ENCODE measurements at regions not wholly inside any gene's neighbourhood (a gene's known extent, or its start where the extent isn't known, plus 50 kb on each side); places are given as distances from the start of the nearest gene placed in this dataset.
A peak's percentile ranks its signal among the peaks of the same experiment; 100 is the strongest.

DNA sequence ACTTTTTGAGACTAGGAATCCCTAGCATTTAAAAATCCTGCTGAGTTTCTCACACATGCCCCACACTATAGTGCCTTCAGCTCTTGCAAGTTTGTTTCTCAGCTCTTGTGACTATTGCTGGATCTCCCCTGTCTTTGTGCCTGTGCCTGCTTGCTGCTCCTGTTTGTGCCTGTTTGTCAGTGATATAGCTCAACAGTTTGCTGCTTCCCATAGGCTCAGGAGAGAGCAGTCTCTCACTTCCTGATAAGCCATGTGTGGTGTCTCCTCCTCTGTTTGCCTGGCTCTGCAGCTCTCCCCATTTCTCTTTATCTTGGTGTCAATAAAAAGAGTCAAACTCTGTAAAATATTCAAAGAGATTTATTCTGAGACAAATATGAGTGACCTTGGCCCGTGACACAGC lies 259.8 kb upstream of the CLNK start:
- H3K36me3 ChIP-seq (ENCODE audit: control insufficient read depth, insufficient read depth, low read length), result no peaks in the 10 kb centered on the region
- TF ChIP-seq, protein P1, sequence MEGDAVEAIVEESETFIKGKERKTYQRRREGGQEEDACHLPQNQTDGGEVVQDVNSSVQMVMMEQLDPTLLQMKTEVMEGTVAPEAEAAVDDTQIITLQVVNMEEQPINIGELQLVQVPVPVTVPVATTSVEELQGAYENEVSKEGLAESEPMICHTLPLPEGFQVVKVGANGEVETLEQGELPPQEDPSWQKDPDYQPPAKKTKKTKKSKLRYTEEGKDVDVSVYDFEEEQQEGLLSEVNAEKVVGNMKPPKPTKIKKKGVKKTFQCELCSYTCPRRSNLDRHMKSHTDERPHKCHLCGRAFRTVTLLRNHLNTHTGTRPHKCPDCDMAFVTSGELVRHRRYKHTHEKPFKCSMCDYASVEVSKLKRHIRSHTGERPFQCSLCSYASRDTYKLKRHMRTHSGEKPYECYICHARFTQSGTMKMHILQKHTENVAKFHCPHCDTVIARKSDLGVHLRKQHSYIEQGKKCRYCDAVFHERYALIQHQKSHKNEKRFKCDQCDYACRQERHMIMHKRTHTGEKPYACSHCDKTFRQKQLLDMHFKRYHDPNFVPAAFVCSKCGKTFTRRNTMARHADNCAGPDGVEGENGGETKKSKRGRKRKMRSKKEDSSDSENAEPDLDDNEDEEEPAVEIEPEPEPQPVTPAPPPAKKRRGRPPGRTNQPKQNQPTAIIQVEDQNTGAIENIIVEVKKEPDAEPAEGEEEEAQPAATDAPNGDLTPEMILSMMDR (IDR thresholded peaks at IDR 0.05; ENCODE audit: insufficient read depth, low read length, poor library complexity, severe bottlenecking), result no peak
- no peak overlapping the region for H3K4me3 ChIP-seq (ENCODE audit: low read depth, low read length)
- no peaks in the 10 kb centered on the region for H3K27me3 ChIP-seq (ENCODE audit: control insufficient read depth, insufficient read depth, low read length)
- no peak for DNase-seq (ENCODE audit: low read depth)

DNA sequence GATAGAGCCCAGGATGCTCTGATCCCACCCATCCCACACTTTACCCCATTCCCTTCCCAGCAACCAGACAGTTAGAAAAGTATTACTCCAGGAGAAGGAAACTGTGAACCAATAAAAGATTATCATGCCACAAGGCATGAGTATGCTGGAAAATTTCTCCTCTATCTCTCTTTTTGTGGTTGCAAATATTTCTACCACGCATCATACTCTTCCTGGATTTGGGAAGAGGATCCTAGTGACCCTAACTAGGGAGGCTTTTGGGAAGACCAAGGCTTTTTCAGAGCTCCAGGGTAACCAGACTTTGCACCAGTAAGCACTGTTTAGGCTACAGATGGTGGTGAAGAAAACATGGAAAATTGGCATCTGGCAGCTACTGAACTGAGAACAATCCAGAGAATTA lies 257.6 kb upstream of the CLNK start:
- no peak for DNase-seq (ENCODE audit: low read depth)
- H3K4me3 ChIP-seq (ENCODE audit: low read depth, low read length), result no peak overlapping the region
- TF ChIP-seq, protein P1 (IDR thresholded peaks at IDR 0.05; ENCODE audit: insufficient read depth, low read length, poor library complexity, severe bottlenecking), result no peak
- no peaks in the 10 kb centered on the region for H3K27me3 ChIP-seq (ENCODE audit: control insufficient read depth, insufficient read depth, low read length)
- H3K36me3 ChIP-seq (ENCODE audit: control insufficient read depth, insufficient read depth, low read length), result no peaks in the 10 kb centered on the region

GRCh38 chr4:10929818-10930217 lies 245.2 kb upstream of the CLNK start:
- Histone ChIP-seq H3K36me3 (ENCODE audit: control insufficient read depth, insufficient read depth, low read length) (no peaks in the 10 kb centered on the region), H3K27me3 (ENCODE audit: control insufficient read depth, insufficient read depth, low read length) (no peaks in the 10 kb centered on the region), H3K4me3 (ENCODE audit: low read depth, low read length) (no peak overlapping the region)
- TF ChIP-seq, protein P1 (IDR thresholded peaks at IDR 0.05; ENCODE audit: insufficient read depth, low read length, poor library complexity, severe bottlenecking), result no peak
- no peak for DNase-seq (ENCODE audit: low read depth)

DNA sequence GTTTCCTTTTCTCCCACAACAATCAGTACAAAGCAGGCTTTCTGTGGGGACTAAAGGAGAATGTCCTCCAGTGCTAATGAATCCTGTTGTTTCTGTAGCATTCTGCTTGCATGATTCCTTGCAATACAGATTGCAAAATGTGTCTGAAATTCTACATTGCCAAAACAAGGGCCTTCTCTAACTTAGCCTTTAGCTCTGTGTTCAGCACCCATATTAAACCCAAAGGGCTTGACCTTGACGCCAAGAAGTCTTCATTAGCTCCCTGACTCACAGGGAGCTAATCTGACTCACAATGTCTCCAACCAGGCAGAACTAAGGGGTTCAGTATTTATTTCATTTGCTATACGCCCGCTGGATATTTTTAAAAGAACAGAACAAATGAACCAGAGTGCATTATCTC lies 241.4 kb upstream of the CLNK start:
- TF ChIP-seq, protein P1 (IDR thresholded peaks at IDR 0.05; ENCODE audit: insufficient read depth, low read length, poor library complexity, severe bottlenecking), result no peak
- Histone ChIP-seq H3K27me3 (ENCODE audit: control insufficient read depth, insufficient read depth, low read length) (no peaks in the 10 kb centered on the region), H3K36me3 (ENCODE audit: control insufficient read depth, insufficient read depth, low read length) (no peaks in the 10 kb centered on the region), H3K4me3 (ENCODE audit: low read depth, low read length) (no peak overlapping the region)
- peak; percentile 16 for DNase-seq (ENCODE audit: low read depth)

DNA sequence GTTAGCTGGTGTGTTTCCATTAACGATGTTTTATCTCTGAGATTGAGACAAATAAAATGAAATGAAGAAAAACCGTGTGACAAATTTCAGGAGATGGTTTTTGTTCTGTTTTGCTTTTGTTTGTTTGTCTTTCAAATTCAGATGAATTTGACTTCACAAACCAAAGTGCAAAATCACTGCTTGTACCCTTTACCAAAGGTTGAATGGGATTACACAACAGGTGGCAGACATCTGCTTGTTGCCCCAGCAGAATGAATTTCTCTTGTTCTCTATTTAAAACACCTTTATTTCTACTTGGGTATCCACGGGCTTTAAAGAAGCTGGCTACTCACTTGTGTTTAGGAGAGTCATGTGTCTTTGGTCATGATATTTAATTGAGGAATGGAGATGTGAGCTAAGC lies 239.7 kb upstream of the CLNK start:
- H3K27me3 ChIP-seq (ENCODE audit: control insufficient read depth, insufficient read depth, low read length), result no peaks in the 10 kb centered on the region
- no peak overlapping the region for H3K4me3 ChIP-seq (ENCODE audit: low read depth, low read length)
- no peaks in the 10 kb centered on the region for H3K36me3 ChIP-seq (ENCODE audit: control insufficient read depth, insufficient read depth, low read length)
- no peak for DNase-seq (ENCODE audit: low read depth)
- TF ChIP-seq, protein P1 (IDR thresholded peaks at IDR 0.05; ENCODE audit: insufficient read depth, low read length, poor library complexity, severe bottlenecking), result no peak

DNA sequence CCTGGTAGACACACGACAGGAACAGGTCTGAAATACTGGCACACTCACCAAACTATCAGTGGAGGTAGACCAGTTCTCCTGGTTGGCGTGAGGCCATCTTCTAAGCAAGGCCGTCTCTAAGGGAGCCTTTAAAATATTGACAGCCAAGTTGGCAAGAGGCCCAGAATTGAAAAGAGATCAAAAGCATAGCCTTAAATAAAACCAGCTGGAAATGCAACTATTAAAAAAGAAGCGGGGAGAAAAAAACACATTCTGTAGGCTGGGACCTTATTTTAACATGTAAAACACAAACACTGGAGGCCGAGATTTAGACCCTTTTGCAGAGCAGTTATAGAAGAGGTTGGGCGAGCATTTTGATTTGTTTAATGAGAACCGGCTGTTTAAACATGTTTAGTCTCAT lies 233.0 kb upstream of the CLNK start:
- Histone ChIP-seq H3K27me3 (ENCODE audit: control insufficient read depth, insufficient read depth, low read length) (no peaks in the 10 kb centered on the region), H3K36me3 (ENCODE audit: control insufficient read depth, insufficient read depth, low read length) (no peaks in the 10 kb centered on the region), H3K4me3 (ENCODE audit: low read depth, low read length) (no peak overlapping the region)
- DNase-seq (ENCODE audit: low read depth), result no peak
- TF ChIP-seq, protein P1 (IDR thresholded peaks at IDR 0.05; ENCODE audit: insufficient read depth, low read length, poor library complexity, severe bottlenecking), result no peak

All from kidney epithelial cell (primary cell).